Heart left ventricle (tissue), 13 donors: ENCODE measurements at regions not wholly inside any gene's neighbourhood (a gene's known extent, or its start where the extent isn't known, plus 50 kb on each side); places are given as distances from the start of the nearest gene placed in this dataset.

Experiments used
- CTCF ChIP-seq, 12 donors: fragments of 200-600 bp; sonication (generic) in 4 of 12; IDR thresholded peaks; one replicate each; pipeline versions ENCODE4 v1.5.0 to v1.8.0; 2018 to 2022; ENCODE audit warnings: antibody characterized with exemption in 12 of 12, mild to moderate bottlenecking in 5 of 12
- POLR2A ChIP-seq, 2 donors: fragments of 450-650 bp; IDR thresholded peaks; one replicate each; pipeline ENCODE4 v1.6.1; 2017; ENCODE audit warnings: antibody characterized with exemption in 2 of 2, mild to moderate bottlenecking in 2 of 2, moderate library complexity in 2 of 2
- donor health status: ischemic (EF 13 %, LVEDD 7.1; RV severe dilation, severe dysfunction).
- donor health status: DM: no; HTN: yes; CAD: no.
- donor health status: DM: no; HTN: no; CAD: no.
- donor health status: ischemic (EF 25% LVEDD 6.9; RV normal size, moderate dysfunction).
- donor health status: ischemic (EF 25% LVEDD 5.7; RV mildly dilated, moderate dysfunction).
- donor health status: ischemic (EF 35%, LVEDD 5.7; RV mildly dilated, moderate dysfunction).
- donor health status: nonischemic (EF 11% LVEDD 7.7; RV severe dilation, severe dysfunction).
- donor health status: DM: yes; HTN: yes; CAD: no.
- donor health status: PGD.
- donor health status: ischemic (EF 29% LVEDD 5.4; RV normal size, mild dysfunction).
- donor health status: nonischemic (EF 23%, LVEDD 6.1; RV moderate dilation, normal function).

DNA sequence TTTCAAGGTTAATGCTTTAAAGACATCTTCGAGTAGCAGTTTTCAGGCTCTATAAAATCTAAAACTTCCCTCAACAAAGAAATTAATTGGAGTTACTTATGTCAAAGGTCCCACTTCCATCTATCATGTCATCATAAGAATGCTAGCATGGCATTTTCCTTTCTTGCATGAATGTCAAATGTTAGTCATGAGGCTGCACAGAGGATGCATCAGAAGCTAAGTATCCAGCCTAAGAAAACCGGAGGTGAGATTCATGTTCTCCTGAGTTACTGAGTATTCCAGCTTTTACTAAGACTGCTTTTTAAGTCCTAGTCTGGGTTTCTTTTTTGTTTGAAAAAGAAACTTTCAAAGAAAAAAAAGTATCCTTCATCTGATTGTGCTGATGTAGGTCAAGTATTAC is 130.6 kb upstream of the CDH19 start:
- no peak for TF ChIP-seq CTCF (IDR thresholded peaks at IDR 0.05)
- TF ChIP-seq POLR2A (IDR thresholded peaks at IDR 0.05), result no peak
